Smooth muscle cell (in vitro differentiated cells): ENCODE measurements at regions not wholly inside any gene's neighbourhood (a gene's known extent, or its start where the extent isn't known, plus 50 kb on each side); places are given as distances from the start of the nearest gene placed in this dataset.

Source experiments
- DNase-seq: peaks from one replicate; lab custom pipeline; 2025; ENCODE audit not compliant: unreplicated experiment; lab: John Stamatoyannopoulos, UW
- H2AFZ ChIP-seq: fragments of 200-600 bp; sonication (generic); 2 replicates; pipeline ENCODE4 v1.6.0; 2016; ENCODE audit warnings: antibody characterized with exemption, low read depth, mild to moderate bottlenecking
- H3F3A ChIP-seq: fragments of 200-600 bp; sonication (generic); 2 replicates; pipeline ENCODE4 v1.6.0; 2017; ENCODE audit warnings: antibody characterized with exemption, low read depth
- H3K27ac ChIP-seq: fragments of 200-600 bp; sonication (generic); 2 replicates; pipeline ENCODE4 v1.5.1; 2016; ENCODE audit warnings: low read depth, mild to moderate bottlenecking
- H3K27me3 ChIP-seq: fragments of 200-600 bp; sonication (generic); 2 replicates; pipeline ENCODE4 v1.6.1; 2016; ENCODE audit warnings: low read depth, mild to moderate bottlenecking
- H3K36me3 ChIP-seq: fragments of 200-600 bp; sonication (generic); 2 replicates; pipeline ENCODE4 v1.5.1; 2016; ENCODE audit warnings: low read depth
- H3K4me1 ChIP-seq: fragments of 200-600 bp; sonication (generic); 2 replicates; pipeline ENCODE4 v1.5.1; 2016; ENCODE audit warnings: low read depth
- H3K4me2 ChIP-seq: fragments of 200-600 bp; sonication (generic); 2 replicates; pipeline ENCODE4 v1.6.0; 2016; ENCODE audit warnings: mild to moderate bottlenecking
- H3K4me3 ChIP-seq: fragments of 200-600 bp; sonication (generic); 2 replicates; pipeline ENCODE4 v1.5.1; 2016; ENCODE audit warnings: mild to moderate bottlenecking
- H3K79me2 ChIP-seq: fragments of 200-600 bp; sonication (generic); 2 replicates; pipeline ENCODE4 v1.6.0; 2016; ENCODE audit warnings: low read depth, mild to moderate bottlenecking
- H3K9ac ChIP-seq: fragments of 200-600 bp; sonication (generic); 2 replicates; pipeline ENCODE4 v1.6.0; 2016; ENCODE audit warnings: low read depth
- H3K9me3 ChIP-seq: fragments of 200-600 bp; sonication (generic); replicated peaks from 2 replicates; pipeline ENCODE4 v1.5.1; 2016; ENCODE audit warnings: low read depth
- H4K20me1 ChIP-seq: fragments of 200-600 bp; sonication (generic); 2 replicates; pipeline ENCODE4 v1.6.0; 2016; ENCODE audit warnings: low read depth
- CTCF ChIP-seq: fragments of 200-600 bp; sonication (generic); IDR thresholded peaks from 2 replicates; pipeline ENCODE4 v1.5.1; 2017; ENCODE audit warnings: borderline replicate concordance, mild to moderate bottlenecking, antibody characterized with exemption; ENCODE audit not compliant: insufficient read depth, poor library complexity, severe bottlenecking
- WGBS: methylation state at CpG from one replicate; pipeline ENCODE4 v1.1.7; 2016; ENCODE audit warnings: low lambda C conversion rate; 5-methylcytosine and 5-hydroxymethylcytosine counted together

GRCh38 chr16:8258523-8258922 is 331.8 kb downstream of the TMEM114 start:
- no peaks in the 10 kb centered on the region for H3K9me3 ChIP-seq
- no peaks in the 10 kb centered on the region for H3K36me3 ChIP-seq
- TF ChIP-seq CTCF, result no peak
- no peaks in the 10 kb centered on the region for H3F3A ChIP-seq
- no peaks in the 10 kb centered on the region for H3K4me1 ChIP-seq
- H4K20me1 ChIP-seq, result no peaks in the 10 kb centered on the region
- WGBS, result 66% methylated on average over 7 of the region's 7 CpGs
- H3K27ac ChIP-seq, result no peak overlapping the region
- no peak overlapping the region for H3K4me3 ChIP-seq
- DNase-seq, result no peak
- no peak overlapping the region for H2AFZ ChIP-seq
- H3K4me2 ChIP-seq, result no peak overlapping the region
- H3K27me3 ChIP-seq, result no peaks in the 10 kb centered on the region
- no peak overlapping the region for H3K9ac ChIP-seq
- no peaks in the 10 kb centered on the region for H3K79me2 ChIP-seq

- Histone ChIP-seq H3K9me3 (no peaks in the 10 kb centered on the region), H3K27me3 (no peaks in the 10 kb centered on the region), H2AFZ (no peak overlapping the region), H3K4me2 (no peak overlapping the region), H3K79me2 (no peaks in the 10 kb centered on the region), H3K4me3 (no peak overlapping the region), H3F3A (no peaks in the 10 kb centered on the region), H4K20me1 (no peaks in the 10 kb centered on the region), H3K9ac (no peak overlapping the region), H3K27ac (no peak overlapping the region), H3K4me1 (no peaks in the 10 kb centered on the region), H3K36me3 (no peaks in the 10 kb centered on the region)
- no peak for DNase-seq
- 92% methylated on average over 3 of the region's 3 CpGs for WGBS
- TF ChIP-seq CTCF, result no peak
Observed at GRCh38 chr16:8257561-8257960, 332.8 kb downstream of the TMEM114 start.

GRCh38 chr16:8254405-8254804 is 335.9 kb downstream of the TMEM114 start:
- 79% methylated on average over 4 of the region's 4 CpGs for WGBS
- H3K4me1 ChIP-seq, result no peaks in the 10 kb centered on the region
- DNase-seq, result no peak

More at GRCh38 chr16:8254405-8254804, 335.9 kb downstream of the TMEM114 start:
- no peak overlapping the region for H3K4me3 ChIP-seq
- H3K79me2 ChIP-seq, result no peaks in the 10 kb centered on the region
- no peaks in the 10 kb centered on the region for H3K27me3 ChIP-seq
- H3K4me2 ChIP-seq, result no peak overlapping the region
- H4K20me1 ChIP-seq, result no peaks in the 10 kb centered on the region
- H3F3A ChIP-seq, result no peaks in the 10 kb centered on the region
- H3K36me3 ChIP-seq, result no peaks in the 10 kb centered on the region
- no peak overlapping the region for H2AFZ ChIP-seq
- no peak overlapping the region for H3K9ac ChIP-seq
- no peaks in the 10 kb centered on the region for H3K9me3 ChIP-seq
- no peak for TF ChIP-seq CTCF
- no peak overlapping the region for H3K27ac ChIP-seq
